SK-N-SH (cell line): ENCODE measurements at regions not wholly inside any gene's neighbourhood (a gene's known extent, or its start where the extent isn't known, plus 50 kb on each side); places are given as distances from the start of the nearest gene placed in this dataset.

Experiments used
- CTCF ChIA-PET: fragments of 300-600, 350-600 bp; formaldehyde crosslinking; extraction: SDS; loops from one replicate; lab custom pipeline; 2021; lab: Yijun Ruan, JAX
- POLR2A ChIA-PET: fragments of 350-600 bp; sonication (Branson Sonifier 250); formaldehyde crosslinking; extraction: SDS; loops from one replicate; lab custom pipeline; 2020; ENCODE audit warnings: antibody characterized with exemption, inconsistent platforms; lab: Yijun Ruan, JAX
- DNase-seq: peaks from one replicate; pipeline ENCODE4 v3.0.0; 2012
- H2AFZ ChIP-seq: fragments of 200-600 bp; sonication (generic); 2 replicates; pipeline ENCODE4 v1.8.1; 2016; ENCODE audit warnings: antibody characterized with exemption, mild to moderate bottlenecking, low read depth
- H3F3A ChIP-seq: fragments of 200-600 bp; sonication (generic); replicated peaks from 2 replicates; pipeline ENCODE3; 2016; ENCODE audit warnings: antibody characterized with exemption, mild to moderate bottlenecking; ENCODE audit not compliant: insufficient read depth
- H3K27ac ChIP-seq, 2 experiments: fragments of 200-500 bp in 1 of 2; fragments of 200-600 bp in 1 of 2; sonication (Bioruptor generic) in 1 of 2; sonication (generic), shearing (Covaris generic) in 1 of 2; 2 replicates each; pipeline versions ENCODE4 v1.5.1 to v1.6.1; 2014 to 2016; ENCODE audit warnings: low read depth in 2 of 2, inconsistent platforms in 1 of 2, low read length in 1 of 2, mild to moderate bottlenecking in 1 of 2, mixed read lengths in 1 of 2
- H3K27me3 ChIP-seq: fragments of 200-600 bp; sonication (generic), shearing (Covaris generic); 2 replicates; pipeline ENCODE4 v1.6.1; 2016; ENCODE audit warnings: mixed run types; ENCODE audit not compliant: insufficient read depth
- H3K36me3 ChIP-seq, 2 experiments: fragments of 200-500 bp in 1 of 2; fragments of 200-600 bp in 1 of 2; sonication (Bioruptor generic) in 1 of 2; sonication (generic) in 1 of 2; replicated peaks in 1 of 2; 2 replicates each; pipeline versions ENCODE3 to v1.5.1; 2014 to 2016; ENCODE audit warnings: low read length in 1 of 2, mild to moderate bottlenecking in 1 of 2; ENCODE audit not compliant: insufficient read depth in 2 of 2, control insufficient read depth in 1 of 2
- H3K4me1 ChIP-seq, 2 experiments: fragments of 200-500 bp in 1 of 2; fragments of 200-600 bp in 1 of 2; sonication (Bioruptor generic) in 1 of 2; sonication (generic), shearing (Covaris generic) in 1 of 2; 2 replicates each; pipeline versions ENCODE4 v1.5.1 to v1.6.1; 2014 to 2016; ENCODE audit warnings: low read depth in 1 of 2, low read length in 1 of 2, mixed run types in 1 of 2; ENCODE audit not compliant: insufficient read depth in 2 of 2, control insufficient read depth in 1 of 2
- H3K4me2 ChIP-seq: fragments of 200-600 bp; sonication (generic), shearing (Covaris generic); 2 replicates; pipeline ENCODE4 v1.6.1; 2017; ENCODE audit warnings: mixed run types
- H3K4me3 ChIP-seq, 2 experiments: fragments of 200-500 bp in 1 of 2; fragments of 200-600 bp in 1 of 2; sonication (Bioruptor generic) in 1 of 2; sonication (generic), shearing (Covaris generic) in 1 of 2; 2 replicates each; pipeline versions ENCODE4 v1.5.1 to v1.8.1; 2014 to 2016; ENCODE audit warnings: low read depth in 2 of 2, inconsistent platforms in 1 of 2, low read length in 1 of 2, mild to moderate bottlenecking in 1 of 2, mixed read lengths in 1 of 2, moderate library complexity in 1 of 2
- H3K79me2 ChIP-seq: fragments of 200-600 bp; sonication (generic); 2 replicates; pipeline ENCODE4 v1.8.1; 2017; ENCODE audit warnings: mild to moderate bottlenecking; ENCODE audit not compliant: insufficient read depth
- H3K9ac ChIP-seq: fragments of 200-600 bp; sonication (generic); 2 replicates; pipeline ENCODE4 v1.6.1; 2017; ENCODE audit warnings: mixed run types
- H3K9me2 ChIP-seq: fragments of 200-600 bp; sonication (generic); 2 replicates; pipeline ENCODE4 v1.6.1; 2017; ENCODE audit warnings: mixed run types
- H3K9me3 ChIP-seq: fragments of 200-600 bp; sonication (generic); 2 replicates; pipeline ENCODE4 v1.6.1; 2017; ENCODE audit warnings: mixed run types, mild to moderate bottlenecking, moderate library complexity
- H4K20me1 ChIP-seq: fragments of 200-600 bp; sonication (generic); 2 replicates; pipeline ENCODE4 v1.6.1; 2017; ENCODE audit warnings: mild to moderate bottlenecking, mixed run types; ENCODE audit not compliant: insufficient read depth
- FOXJ3 ChIP-seq: sonication (generic); formaldehyde crosslinking; IDR thresholded peaks from 2 replicates; pipeline ENCODE4 v1.5.1; 2020; ENCODE audit warnings: mild to moderate bottlenecking, missing genetic modification reagents
- FOXM1 ChIP-seq: IDR thresholded peaks from 2 replicates; pipeline ENCODE4 v1.4.0; 2012; ENCODE audit warnings: low read depth, mild to moderate bottlenecking
- GABPA ChIP-seq: IDR thresholded peaks from 2 replicates; pipeline ENCODE4 v1.4.0; 2012; ENCODE audit warnings: low read depth, mild to moderate bottlenecking
- GATA2 ChIP-seq: sonication (generic); formaldehyde crosslinking; IDR thresholded peaks from 2 replicates; pipeline ENCODE4 v1.5.0; 2020; ENCODE audit warnings: mild to moderate bottlenecking, missing genetic modification reagents
- JUND ChIP-seq: IDR thresholded peaks from 2 replicates; pipeline ENCODE4 v1.4.0; 2012
- MEF2A ChIP-seq: IDR thresholded peaks from 2 replicates; pipeline ENCODE4 v1.4.0; 2012; ENCODE audit warnings: low read depth, borderline replicate concordance
- MXI1 ChIP-seq: IDR thresholded peaks from 2 replicates; pipeline ENCODE4 v1.6.1; 2012; ENCODE audit warnings: mild to moderate bottlenecking, low read depth, low read length, improper control_type of control experiment
- NRF1 ChIP-seq: IDR thresholded peaks from 2 replicates; pipeline ENCODE4 v1.6.1; 2012; ENCODE audit warnings: low read depth, mild to moderate bottlenecking, low read length
- RAD21 ChIP-seq: IDR thresholded peaks from 2 replicates; pipeline ENCODE4 v1.6.1; 2012; ENCODE audit warnings: mild to moderate bottlenecking, low read length
- RFX5 ChIP-seq: IDR thresholded peaks from 2 replicates; pipeline ENCODE4 v1.6.1; 2012; ENCODE audit warnings: mild to moderate bottlenecking, improper control_type of control experiment, low read length
- RXRA ChIP-seq: IDR thresholded peaks from 2 replicates; pipeline ENCODE4 v1.4.0; 2012; ENCODE audit warnings: low read depth, mild to moderate bottlenecking, borderline replicate concordance
- TAF1 ChIP-seq: IDR thresholded peaks from 2 replicates; pipeline ENCODE4 v1.6.1; 2012; ENCODE audit warnings: low read depth, mild to moderate bottlenecking, low read length, moderate library complexity, borderline replicate concordance
- TEAD4 ChIP-seq: IDR thresholded peaks from 2 replicates; pipeline ENCODE4 v1.4.0; 2012; ENCODE audit warnings: mild to moderate bottlenecking, borderline replicate concordance; ENCODE audit not compliant: insufficient read depth
- USF1 ChIP-seq: IDR thresholded peaks from 2 replicates; pipeline ENCODE4 v1.4.0; 2012; ENCODE audit warnings: low read depth, borderline replicate concordance
- YY1 ChIP-seq: IDR thresholded peaks from 2 replicates; pipeline ENCODE4 v1.4.0; 2012; ENCODE audit warnings: low read depth, mild to moderate bottlenecking
- WGBS: methylation state at CpG from one replicate; pipeline ENCODE4 v1.1.6; 2017; ENCODE audit warnings: low lambda C conversion rate; 5-methylcytosine and 5-hydroxymethylcytosine counted together
- TF ChIP-seq, protein P1 (sequence below): IDR thresholded peaks from 2 replicates; pipeline ENCODE4 v1.6.1; 2012; ENCODE audit warnings: mild to moderate bottlenecking, low read depth, low read length, moderate library complexity
- TF ChIP-seq, protein P2 (sequence below): IDR thresholded peaks from 2 replicates; pipeline ENCODE4; 2012
- TF ChIP-seq, protein P3 (sequence below): IDR thresholded peaks from 2 replicates; pipeline ENCODE4 v1.4.0; 2012; ENCODE audit warnings: low read depth, borderline replicate concordance

DNA sequence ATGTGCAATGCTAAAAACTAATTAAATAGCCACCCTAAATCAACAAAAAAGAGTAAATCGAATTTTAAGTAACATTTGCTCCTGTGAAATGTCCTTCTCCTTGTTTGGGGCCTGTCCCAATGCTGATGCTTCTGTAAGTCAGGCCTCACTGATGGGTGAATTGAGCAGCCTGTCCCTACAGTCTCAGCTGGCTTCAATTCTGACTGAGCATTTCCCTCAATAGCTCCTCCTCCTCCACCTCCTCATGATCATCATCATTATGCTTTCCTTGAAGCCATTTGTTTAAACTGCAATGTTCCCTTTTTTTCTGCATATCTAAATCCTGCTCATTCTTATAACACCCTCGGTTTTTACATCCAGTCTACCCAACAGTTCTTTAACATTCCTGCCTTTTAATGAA is 137.2 kb upstream of the CELF4 start:
- no peak for TF ChIP-seq MXI1
- TF ChIP-seq, protein P1, sequence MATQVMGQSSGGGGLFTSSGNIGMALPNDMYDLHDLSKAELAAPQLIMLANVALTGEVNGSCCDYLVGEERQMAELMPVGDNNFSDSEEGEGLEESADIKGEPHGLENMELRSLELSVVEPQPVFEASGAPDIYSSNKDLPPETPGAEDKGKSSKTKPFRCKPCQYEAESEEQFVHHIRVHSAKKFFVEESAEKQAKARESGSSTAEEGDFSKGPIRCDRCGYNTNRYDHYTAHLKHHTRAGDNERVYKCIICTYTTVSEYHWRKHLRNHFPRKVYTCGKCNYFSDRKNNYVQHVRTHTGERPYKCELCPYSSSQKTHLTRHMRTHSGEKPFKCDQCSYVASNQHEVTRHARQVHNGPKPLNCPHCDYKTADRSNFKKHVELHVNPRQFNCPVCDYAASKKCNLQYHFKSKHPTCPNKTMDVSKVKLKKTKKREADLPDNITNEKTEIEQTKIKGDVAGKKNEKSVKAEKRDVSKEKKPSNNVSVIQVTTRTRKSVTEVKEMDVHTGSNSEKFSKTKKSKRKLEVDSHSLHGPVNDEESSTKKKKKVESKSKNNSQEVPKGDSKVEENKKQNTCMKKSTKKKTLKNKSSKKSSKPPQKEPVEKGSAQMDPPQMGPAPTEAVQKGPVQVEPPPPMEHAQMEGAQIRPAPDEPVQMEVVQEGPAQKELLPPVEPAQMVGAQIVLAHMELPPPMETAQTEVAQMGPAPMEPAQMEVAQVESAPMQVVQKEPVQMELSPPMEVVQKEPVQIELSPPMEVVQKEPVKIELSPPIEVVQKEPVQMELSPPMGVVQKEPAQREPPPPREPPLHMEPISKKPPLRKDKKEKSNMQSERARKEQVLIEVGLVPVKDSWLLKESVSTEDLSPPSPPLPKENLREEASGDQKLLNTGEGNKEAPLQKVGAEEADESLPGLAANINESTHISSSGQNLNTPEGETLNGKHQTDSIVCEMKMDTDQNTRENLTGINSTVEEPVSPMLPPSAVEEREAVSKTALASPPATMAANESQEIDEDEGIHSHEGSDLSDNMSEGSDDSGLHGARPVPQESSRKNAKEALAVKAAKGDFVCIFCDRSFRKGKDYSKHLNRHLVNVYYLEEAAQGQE: no peak
- no peak for TF ChIP-seq MEF2A
- TF ChIP-seq TEAD4: no peak
- TF ChIP-seq TAF1: no peak
- Histone ChIP-seq H3K27ac (no peak overlapping the region), H4K20me1 (no peaks in the 10 kb centered on the region), H3K4me1 (no peaks in the 10 kb centered on the region), H3K36me3 (no peaks in the 10 kb centered on the region), H3F3A (no peaks in the 10 kb centered on the region), H2AFZ (no peak overlapping the region), H3K4me3 (no peak overlapping the region), H3K9me2 (no peaks in the 10 kb centered on the region), H3K9me3 (no peaks in the 10 kb centered on the region), H3K9ac (no peak overlapping the region), H3K79me2 (no peaks in the 10 kb centered on the region), H3K27me3 (no peaks in the 10 kb centered on the region), H3K4me2 (no peak overlapping the region)
- ChIA-PET POLR2A (no interaction called here), CTCF (no interaction called here)
- 6% methylated on average over 2 of the region's 2 CpGs for WGBS
- DNase-seq: no peak

- H3K27ac ChIP-seq: no peak overlapping the region
- H3K36me3 ChIP-seq: no peaks in the 10 kb centered on the region
- CTCF ChIA-PET: no interaction called here
- no peaks in the 10 kb centered on the region for H3K79me2 ChIP-seq
- no peaks in the 10 kb centered on the region for H4K20me1 ChIP-seq
- H3K9ac ChIP-seq: no peak overlapping the region
- POLR2A ChIA-PET: no interaction called here
- H3K4me3 ChIP-seq: no peak overlapping the region
- H3K9me2 ChIP-seq: no peaks in the 10 kb centered on the region
- H3K4me1 ChIP-seq: no peaks in the 10 kb centered on the region
- no peaks in the 10 kb centered on the region for H3F3A ChIP-seq
- WGBS: 5% methylated on average over 3 of the region's 3 CpGs
- no peaks in the 10 kb centered on the region for H3K9me3 ChIP-seq
- H2AFZ ChIP-seq: no peak overlapping the region
- DNase-seq: no peak
- H3K27me3 ChIP-seq: no peaks in the 10 kb centered on the region
- H3K4me2 ChIP-seq: no peak overlapping the region
- TF ChIP-seq FOXM1: no peak
- no peak for TF ChIP-seq RXRA
- no peak for TF ChIP-seq FOXJ3 (CRISPR knock-in tag)
- TF ChIP-seq, protein P1: no peak
- no peak for TF ChIP-seq TAF1
- TF ChIP-seq GATA2 (CRISPR knock-in tag): no peak
- no peak for TF ChIP-seq USF1
- TF ChIP-seq YY1: no peak
- TF ChIP-seq NRF1: no peak
- TF ChIP-seq RFX5: no peak
- TF ChIP-seq, protein P2, sequence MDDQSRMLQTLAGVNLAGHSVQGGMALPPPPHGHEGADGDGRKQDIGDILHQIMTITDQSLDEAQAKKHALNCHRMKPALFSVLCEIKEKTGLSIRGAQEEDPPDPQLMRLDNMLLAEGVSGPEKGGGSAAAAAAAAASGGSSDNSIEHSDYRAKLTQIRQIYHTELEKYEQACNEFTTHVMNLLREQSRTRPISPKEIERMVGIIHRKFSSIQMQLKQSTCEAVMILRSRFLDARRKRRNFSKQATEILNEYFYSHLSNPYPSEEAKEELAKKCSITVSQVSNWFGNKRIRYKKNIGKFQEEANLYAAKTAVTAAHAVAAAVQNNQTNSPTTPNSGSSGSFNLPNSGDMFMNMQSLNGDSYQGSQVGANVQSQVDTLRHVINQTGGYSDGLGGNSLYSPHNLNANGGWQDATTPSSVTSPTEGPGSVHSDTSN: no peak
- no peak for TF ChIP-seq GABPA
- no peak for TF ChIP-seq JUND
- TF ChIP-seq RAD21: no peak
- TF ChIP-seq, protein P3, sequence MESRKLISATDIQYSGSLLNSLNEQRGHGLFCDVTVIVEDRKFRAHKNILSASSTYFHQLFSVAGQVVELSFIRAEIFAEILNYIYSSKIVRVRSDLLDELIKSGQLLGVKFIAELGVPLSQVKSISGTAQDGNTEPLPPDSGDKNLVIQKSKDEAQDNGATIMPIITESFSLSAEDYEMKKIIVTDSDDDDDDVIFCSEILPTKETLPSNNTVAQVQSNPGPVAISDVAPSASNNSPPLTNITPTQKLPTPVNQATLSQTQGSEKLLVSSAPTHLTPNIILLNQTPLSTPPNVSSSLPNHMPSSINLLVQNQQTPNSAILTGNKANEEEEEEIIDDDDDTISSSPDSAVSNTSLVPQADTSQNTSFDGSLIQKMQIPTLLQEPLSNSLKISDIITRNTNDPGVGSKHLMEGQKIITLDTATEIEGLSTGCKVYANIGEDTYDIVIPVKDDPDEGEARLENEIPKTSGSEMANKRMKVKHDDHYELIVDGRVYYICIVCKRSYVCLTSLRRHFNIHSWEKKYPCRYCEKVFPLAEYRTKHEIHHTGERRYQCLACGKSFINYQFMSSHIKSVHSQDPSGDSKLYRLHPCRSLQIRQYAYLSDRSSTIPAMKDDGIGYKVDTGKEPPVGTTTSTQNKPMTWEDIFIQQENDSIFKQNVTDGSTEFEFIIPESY: no peak
Observed at GRCh38 chr18:37701967-37702366, 136.4 kb upstream of the CELF4 start.
